ENCODE measurements at regions not wholly inside any gene's neighbourhood (a gene's known extent, or its start where the extent isn't known, plus 50 kb on each side); places are given as distances from the start of the nearest gene placed in this dataset.
"Not testable (repeated sequence)": the region's sequence is repeated elsewhere in the genome, so short reads cannot be mapped to it uniquely, and the experiment has no call there.

- H3K9me3 Mint-ChIP-seq = peaks cover 8 to 18% (median 13%) of the 10 kb centered on the region in 3 donors
- ChIA-PET POLR2A (no interaction called here), CTCF (no interaction called here)
- no peak overlapping the region for H3K4me3 Mint-ChIP-seq
- H3K27ac Mint-ChIP-seq = no peak overlapping the region
- no peaks in the 10 kb centered on the region for H3K4me1 ChIP-seq (ENCODE audit: control insufficient read depth in 1 of 2, extremely low read depth in 1 of 2, insufficient read depth in 2 of 2, low read length in 2 of 2)
- no peaks in the 10 kb centered on the region for H3K4me1 Mint-ChIP-seq
- H3K4me3 ChIP-seq (ENCODE audit: control insufficient read depth in 1 of 2, extremely low read depth in 1 of 2, low read length in 1 of 2) = no peak overlapping the region
- no peak for ATAC-seq (replicated peaks in 1 of 4)
- H3K27me3 Mint-ChIP-seq = no peaks in the 10 kb centered on the region
- no peaks in the 10 kb centered on the region for H3K27me3 ChIP-seq (replicated peaks in 1 of 2; ENCODE audit: control insufficient read depth in 2 of 2, extremely low read depth in 1 of 2, insufficient read depth in 2 of 2, low read length in 1 of 2)
- H3K9me3 ChIP-seq = peaks cover 4% of the 10 kb centered on the region
- no peaks in the 10 kb centered on the region for H3K36me3 Mint-ChIP-seq
- no peak overlapping the region for H3K27ac ChIP-seq (ENCODE audit: low read length)
- H3K36me3 ChIP-seq (ENCODE audit: control insufficient read depth in 2 of 2, extremely low read depth in 1 of 2, insufficient read depth in 1 of 2, low read length in 1 of 2) = no peaks in the 10 kb centered on the region
- no peak for DNase-seq
Measured at GRCh38 chr16:46519063-46519462, 102.1 kb downstream of the SHCBP1 start.

GRCh38 chr16:46496701-46497100 lies 124.5 kb downstream of the SHCBP1 start:
- no peak overlapping the region for H3K4me3 Mint-ChIP-seq
- Histone ChIP-seq H3K4me3 (ENCODE audit: control insufficient read depth in 1 of 2, extremely low read depth in 1 of 2, low read length in 1 of 2) (no peak overlapping the region), H3K36me3 (ENCODE audit: control insufficient read depth in 2 of 2, extremely low read depth in 1 of 2, insufficient read depth in 1 of 2, low read length in 1 of 2) (no peaks in the 10 kb centered on the region), H3K27ac (ENCODE audit: low read length) (no peak overlapping the region), H3K9me3 (no peaks in the 10 kb centered on the region), H3K4me1 (ENCODE audit: control insufficient read depth in 1 of 2, extremely low read depth in 1 of 2, insufficient read depth in 2 of 2, low read length in 2 of 2) (no peaks in the 10 kb centered on the region), H3K27me3 (replicated peaks in 1 of 2; ENCODE audit: control insufficient read depth in 2 of 2, extremely low read depth in 1 of 2, insufficient read depth in 2 of 2, low read length in 1 of 2) (no peaks in the 10 kb centered on the region)
- ChIA-PET POLR2A (interaction anchor here in 1 of 2 donors (0.7 kb wide), 1 partner anchor 14 kb away, joined by 4 read pairs; no protein-coding TSS in a partner anchor), CTCF (no interaction called here)
- H3K27ac Mint-ChIP-seq = no peak overlapping the region
- H3K4me1 Mint-ChIP-seq = no peaks in the 10 kb centered on the region
- H3K27me3 Mint-ChIP-seq = no peaks in the 10 kb centered on the region
- peaks cover 0 to 17% (median 2%) of the 10 kb centered on the region in 3 donors for H3K9me3 Mint-ChIP-seq
- H3K36me3 Mint-ChIP-seq = no peaks in the 10 kb centered on the region
- DNase-seq (no peak), ATAC-seq (replicated peaks in 1 of 4) (no peak)
- WGBS (ENCODE audit: insufficient coverage) = no CpG with 5 or more reads among the region's 2 CpGs

DNA sequence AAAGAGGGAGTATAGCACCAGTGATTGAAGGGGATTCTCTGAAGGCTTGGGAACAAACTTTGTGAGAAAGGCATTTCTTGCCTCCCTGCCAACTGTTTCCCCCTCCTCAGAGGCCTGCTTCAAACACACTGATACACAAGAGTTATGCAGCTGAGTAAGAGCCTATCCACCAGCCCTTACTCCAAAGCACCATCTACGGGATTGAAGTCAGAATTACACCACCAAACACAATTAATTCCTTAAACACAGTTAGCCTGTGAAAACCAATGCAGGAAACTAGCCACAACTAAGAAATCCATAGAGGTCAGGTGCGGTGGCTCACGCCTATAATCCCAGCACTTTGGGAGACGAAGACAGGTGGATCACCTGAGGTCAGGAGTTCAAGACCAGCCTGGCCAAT lies 138.3 kb downstream of the SHCBP1 start:
- 50% methylated on average over 1 of the region's 4 CpGs for WGBS (ENCODE audit: insufficient coverage)
- no peaks in the 10 kb centered on the region for H3K36me3 ChIP-seq (ENCODE audit: control insufficient read depth in 2 of 2, extremely low read depth in 1 of 2, insufficient read depth in 1 of 2, low read length in 1 of 2)
- H3K27me3 Mint-ChIP-seq = no peaks in the 10 kb centered on the region
- no peak for ATAC-seq (replicated peaks in 1 of 4)
- no peaks in the 10 kb centered on the region for H3K4me1 Mint-ChIP-seq
- no peaks in the 10 kb centered on the region for H3K9me3 ChIP-seq
- no peaks in the 10 kb centered on the region for H3K36me3 Mint-ChIP-seq
- CTCF ChIA-PET = no interaction called here
- no peaks in the 10 kb centered on the region for H3K27me3 ChIP-seq (replicated peaks in 1 of 2; ENCODE audit: control insufficient read depth in 2 of 2, extremely low read depth in 1 of 2, insufficient read depth in 2 of 2, low read length in 1 of 2)
- H3K9me3 Mint-ChIP-seq = peaks cover 15 to 28% (median 17%) of the 10 kb centered on the region in 3 donors
- H3K27ac Mint-ChIP-seq = no peak overlapping the region
- H3K4me1 ChIP-seq (ENCODE audit: control insufficient read depth in 1 of 2, extremely low read depth in 1 of 2, insufficient read depth in 2 of 2, low read length in 2 of 2) = no peaks in the 10 kb centered on the region
- H3K27ac ChIP-seq (ENCODE audit: low read length) = no peak overlapping the region
- H3K4me3 ChIP-seq (ENCODE audit: control insufficient read depth in 1 of 2, extremely low read depth in 1 of 2, low read length in 1 of 2) = no peak overlapping the region
- POLR2A ChIA-PET = no interaction called here
- no peak overlapping the region for H3K4me3 Mint-ChIP-seq
- no peak for DNase-seq

GRCh38 chr16:46466239-46466638 lies 154.9 kb downstream of the SHCBP1 start:
- no peak for ATAC-seq (replicated peaks in 1 of 4)
- Mint-ChIP-seq H3K9me3 (peaks cover 34 to 52% (median 38%) of the 10 kb centered on the region in 3 donors), H3K4me1 (no peaks in the 10 kb centered on the region), H3K27ac (no peak overlapping the region), H3K4me3 (no peak overlapping the region), H3K36me3 (no peaks in the 10 kb centered on the region), H3K27me3 (no peaks in the 10 kb centered on the region)
- no peaks in the 10 kb centered on the region for H3K4me1 ChIP-seq (ENCODE audit: control insufficient read depth in 1 of 2, extremely low read depth in 1 of 2, insufficient read depth in 2 of 2, low read length in 2 of 2)
- ChIA-PET POLR2A (no interaction called here), CTCF (no interaction called here)
- no peak for DNase-seq
- H3K36me3 ChIP-seq (ENCODE audit: control insufficient read depth in 2 of 2, extremely low read depth in 1 of 2, insufficient read depth in 1 of 2, low read length in 1 of 2) = no peaks in the 10 kb centered on the region
- no peak overlapping the region for H3K27ac ChIP-seq (ENCODE audit: low read length)
- 79% methylated on average over 15 of the region's 15 CpGs for WGBS (ENCODE audit: insufficient coverage)
- no peak overlapping the region for H3K4me3 ChIP-seq (ENCODE audit: control insufficient read depth in 1 of 2, extremely low read depth in 1 of 2, low read length in 1 of 2)
- no peaks in the 10 kb centered on the region for H3K27me3 ChIP-seq (replicated peaks in 1 of 2; ENCODE audit: control insufficient read depth in 2 of 2, extremely low read depth in 1 of 2, insufficient read depth in 2 of 2, low read length in 1 of 2)
- peaks cover 3% of the 10 kb centered on the region for H3K9me3 ChIP-seq

DNA sequence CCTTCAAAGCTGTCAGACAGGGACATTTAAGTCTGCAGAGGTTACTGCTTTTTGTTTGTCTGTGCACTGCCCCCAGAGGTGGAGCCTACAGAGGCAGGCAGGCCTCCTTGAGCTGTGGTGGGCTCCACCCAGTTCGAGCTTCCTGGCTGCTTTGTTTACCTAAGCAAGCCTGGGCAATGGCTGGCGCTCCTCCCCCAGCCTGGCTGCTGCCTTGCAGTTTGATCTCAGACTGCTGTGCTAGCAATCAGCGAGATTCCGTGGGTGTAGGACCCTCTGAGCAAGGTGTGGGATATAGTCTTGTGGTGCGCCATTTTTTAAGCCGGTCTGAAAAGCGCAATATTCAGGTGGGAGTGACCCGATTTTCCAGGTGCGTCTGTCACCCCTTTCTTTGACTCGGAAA lies 166.4 kb downstream of the SHCBP1 start:
- ATAC-seq (replicated peaks in 1 of 4); CTCF ChIA-PET; H3K4me3 Mint-ChIP-seq; H3K4me3 ChIP-seq (ENCODE audit: control insufficient read depth in 1 of 2, extremely low read depth in 1 of 2, low read length in 1 of 2); H3K27ac Mint-ChIP-seq; DNase-seq; H3K4me1 Mint-ChIP-seq; H3K36me3 Mint-ChIP-seq; H3K36me3 ChIP-seq (ENCODE audit: control insufficient read depth in 2 of 2, extremely low read depth in 1 of 2, insufficient read depth in 1 of 2, low read length in 1 of 2); H3K27me3 ChIP-seq (replicated peaks in 1 of 2; ENCODE audit: control insufficient read depth in 2 of 2, extremely low read depth in 1 of 2, insufficient read depth in 2 of 2, low read length in 1 of 2); H3K9me3 ChIP-seq; H3K27ac ChIP-seq (ENCODE audit: low read length); POLR2A ChIA-PET; H3K27me3 Mint-ChIP-seq; H3K4me1 ChIP-seq (ENCODE audit: control insufficient read depth in 1 of 2, extremely low read depth in 1 of 2, insufficient read depth in 2 of 2, low read length in 2 of 2): not testable (repeated sequence)
- peaks cover 4 to 12% (median 7%) of the 10 kb centered on the region in 3 donors for H3K9me3 Mint-ChIP-seq
- 64% methylated on average over 2 of the region's 10 CpGs for WGBS (ENCODE audit: insufficient coverage)

GRCh38 chr16:46428108-46429061 lies 192.8 kb downstream of the SHCBP1 start:
- Mint-ChIP-seq H3K4me1 (no peaks in the 10 kb centered on the region), H3K27ac (no peak overlapping the region), H3K9me3 (peaks cover 2 to 16% (median 10%) of the 10 kb centered on the region in 3 donors), H3K27me3 (peaks cover 7 to 15% of the 10 kb centered on the region in 2 donors), H3K36me3 (no peaks in the 10 kb centered on the region), H3K4me3 (no peak overlapping the region)
- no peak for DNase-seq
- Histone ChIP-seq H3K27ac (ENCODE audit: low read length) (no peak overlapping the region), H3K4me3 (ENCODE audit: control insufficient read depth in 1 of 2, extremely low read depth in 1 of 2, low read length in 1 of 2) (no peak overlapping the region), H3K36me3 (ENCODE audit: control insufficient read depth in 2 of 2, extremely low read depth in 1 of 2, insufficient read depth in 1 of 2, low read length in 1 of 2) (no peaks in the 10 kb centered on the region), H3K27me3 (replicated peaks in 1 of 2; ENCODE audit: control insufficient read depth in 2 of 2, extremely low read depth in 1 of 2, insufficient read depth in 2 of 2, low read length in 1 of 2) (peaks cover 0 to 16% of the 10 kb centered on the region in 2 experiments), H3K9me3 (no peaks in the 10 kb centered on the region), H3K4me1 (ENCODE audit: control insufficient read depth in 1 of 2, extremely low read depth in 1 of 2, insufficient read depth in 2 of 2, low read length in 2 of 2) (no peaks in the 10 kb centered on the region)
- ChIA-PET POLR2A (no interaction called here), CTCF (no interaction called here)
- 45% methylated on average over 78 of the region's 81 CpGs for WGBS (ENCODE audit: insufficient coverage)
- no peak for ATAC-seq (replicated peaks in 1 of 4)

Data from T-cell (primary cell).